Memory B cell (primary cell): ENCODE measurements at regions not wholly inside any gene's neighbourhood (a gene's known extent, or its start where the extent isn't known, plus 50 kb on each side); places are given as distances from the start of the nearest gene placed in this dataset.

Experiments
- ATAC-seq: fragments of 150-1000 bp; cut with Tn5 transposase; 2 replicates; pipeline ENCODE4 v1.10.0; 2021; ENCODE audit warnings: low read depth, mild to moderate bottlenecking, moderate library complexity
- DNase-seq, 2 donors: peaks; one replicate each; pipeline ENCODE4 v3.0.0; 2022; ENCODE audit warnings: low spot score in 2 of 2
- H3K27ac Mint-ChIP-seq: one replicate; pipeline ENCODE4 v1.8.0; 2022; ENCODE audit warnings: mild to moderate bottlenecking, moderate library complexity, mixed read lengths
- H3K27me3 Mint-ChIP-seq: one replicate; pipeline ENCODE4 v1.8.0; 2022; ENCODE audit warnings: mixed read lengths
- H3K36me3 Mint-ChIP-seq: one replicate; pipeline ENCODE4 v1.8.0; 2022; ENCODE audit warnings: mild to moderate bottlenecking, mixed read lengths
- H3K4me1 Mint-ChIP-seq: one replicate; pipeline ENCODE4 v1.8.0; 2022; ENCODE audit warnings: mixed read lengths
- H3K4me3 Mint-ChIP-seq: one replicate; pipeline ENCODE4 v1.8.0; 2022; ENCODE audit warnings: mild to moderate bottlenecking, moderate library complexity, mixed read lengths
- H3K9me3 Mint-ChIP-seq: one replicate; pipeline ENCODE4 v1.8.0; 2022; ENCODE audit warnings: mixed read lengths

- ATAC-seq (no peak), DNase-seq (no peak)
- no peaks in the 10 kb centered on the region for H3K9me3 Mint-ChIP-seq
- no peaks in the 10 kb centered on the region for H3K36me3 Mint-ChIP-seq
- no peak overlapping the region for H3K4me3 Mint-ChIP-seq
- no peaks in the 10 kb centered on the region for H3K4me1 Mint-ChIP-seq
- peaks cover 6% of the 10 kb centered on the region for H3K27me3 Mint-ChIP-seq
- no peak overlapping the region for H3K27ac Mint-ChIP-seq
Measured at GRCh38 chr17:51434434-51435170, 174.3 kb downstream of the UTP18 start.

GRCh38 chr17:51435171-51435552 lies 174.8 kb downstream of the UTP18 start:
- ATAC-seq, result no peak
- no peak for DNase-seq
- H3K27ac Mint-ChIP-seq, result no peak overlapping the region
- no peaks in the 10 kb centered on the region for H3K4me1 Mint-ChIP-seq
- H3K4me3 Mint-ChIP-seq, result no peak overlapping the region
- no peaks in the 10 kb centered on the region for H3K9me3 Mint-ChIP-seq
- no peaks in the 10 kb centered on the region for H3K36me3 Mint-ChIP-seq
- H3K27me3 Mint-ChIP-seq, result peaks cover 6% of the 10 kb centered on the region

GRCh38 chr17:51435641-51436091 lies 175.3 kb downstream of the UTP18 start:
- no peaks in the 10 kb centered on the region for H3K36me3 Mint-ChIP-seq
- no peak overlapping the region for H3K4me3 Mint-ChIP-seq
- H3K27me3 Mint-ChIP-seq, result peaks cover 6% of the 10 kb centered on the region
- no peak for DNase-seq
- H3K27ac Mint-ChIP-seq, result no peak overlapping the region
- ATAC-seq, result no peak
- H3K4me1 Mint-ChIP-seq, result no peaks in the 10 kb centered on the region
- no peaks in the 10 kb centered on the region for H3K9me3 Mint-ChIP-seq

- Mint-ChIP-seq H3K4me3 (no peak overlapping the region), H3K9me3 (no peaks in the 10 kb centered on the region), H3K27me3 (peaks cover 11% of the 10 kb centered on the region), H3K4me1 (no peaks in the 10 kb centered on the region), H3K36me3 (no peaks in the 10 kb centered on the region), H3K27ac (no peak overlapping the region)
- DNase-seq (no peak), ATAC-seq (no peak)
Measured at GRCh38 chr17:51439395-51440229, 179.3 kb downstream of the UTP18 start.

GRCh38 chr17:51441431-51441830 lies 181.1 kb downstream of the UTP18 start:
- peaks cover 13% of the 10 kb centered on the region for H3K27me3 Mint-ChIP-seq
- H3K27ac Mint-ChIP-seq, result no peak overlapping the region
- H3K9me3 Mint-ChIP-seq, result no peaks in the 10 kb centered on the region
- ATAC-seq (no peak), DNase-seq (no peak)
- H3K4me3 Mint-ChIP-seq, result no peak overlapping the region
- H3K4me1 Mint-ChIP-seq, result no peaks in the 10 kb centered on the region
- no peaks in the 10 kb centered on the region for H3K36me3 Mint-ChIP-seq

- Mint-ChIP-seq H3K27me3 (peaks cover 13% of the 10 kb centered on the region), H3K4me1 (no peaks in the 10 kb centered on the region), H3K36me3 (no peaks in the 10 kb centered on the region), H3K27ac (no peak overlapping the region), H3K9me3 (no peaks in the 10 kb centered on the region), H3K4me3 (no peak overlapping the region)
- ATAC-seq, result no peak
- DNase-seq, result no peak
Measured at GRCh38 chr17:51442088-51442865, 181.9 kb downstream of the UTP18 start.

- H3K4me3 Mint-ChIP-seq, result no peak overlapping the region
- no peak for ATAC-seq
Measured at GRCh38 chr17:51443646-51444045, 183.3 kb downstream of the UTP18 start.

GRCh38 chr17:51445946-51446345 lies 185.6 kb downstream of the UTP18 start:
- DNase-seq, result no peak
- Mint-ChIP-seq H3K4me3 (no peak overlapping the region), H3K36me3 (no peaks in the 10 kb centered on the region), H3K9me3 (peaks cover 10% of the 10 kb centered on the region), H3K27me3 (peaks cover 16% of the 10 kb centered on the region), H3K27ac (no peak overlapping the region), H3K4me1 (no peaks in the 10 kb centered on the region)
- no peak for ATAC-seq

More at GRCh38 chr17:51443646-51444045, 183.3 kb downstream of the UTP18 start:
- peaks cover 15% of the 10 kb centered on the region for H3K27me3 Mint-ChIP-seq
- no peak for DNase-seq
- H3K4me1 Mint-ChIP-seq, result no peaks in the 10 kb centered on the region
- no peak overlapping the region for H3K27ac Mint-ChIP-seq
- H3K36me3 Mint-ChIP-seq, result no peaks in the 10 kb centered on the region
- H3K9me3 Mint-ChIP-seq, result peaks cover 2% of the 10 kb centered on the region

GRCh38 chr17:51454456-51454978 lies 194.2 kb downstream of the UTP18 start:
- ATAC-seq (no peak), DNase-seq (no peak)
- Mint-ChIP-seq H3K4me3 (no peak overlapping the region), H3K27ac (no peak overlapping the region), H3K27me3 (peaks cover 1% of the 10 kb centered on the region), H3K9me3 (peaks cover 8% of the 10 kb centered on the region), H3K36me3 (no peaks in the 10 kb centered on the region), H3K4me1 (no peaks in the 10 kb centered on the region)

GRCh38 chr17:51455211-51455610 lies 194.9 kb downstream of the UTP18 start:
- Mint-ChIP-seq H3K27ac (no peak overlapping the region), H3K4me3 (no peak overlapping the region), H3K27me3 (no peaks in the 10 kb centered on the region), H3K4me1 (no peaks in the 10 kb centered on the region), H3K36me3 (no peaks in the 10 kb centered on the region), H3K9me3 (peaks cover 3% of the 10 kb centered on the region)
- no peak for DNase-seq
- no peak for ATAC-seq

GRCh38 chr17:51455931-51456330 lies 195.6 kb downstream of the UTP18 start:
- Mint-ChIP-seq H3K4me1 (no peaks in the 10 kb centered on the region), H3K36me3 (no peaks in the 10 kb centered on the region), H3K9me3 (peaks cover 3% of the 10 kb centered on the region), H3K4me3 (no peak overlapping the region), H3K27me3 (peaks cover 1% of the 10 kb centered on the region), H3K27ac (no peak overlapping the region)
- ATAC-seq, result no peak
- no peak for DNase-seq

- ATAC-seq (no peak), DNase-seq (no peak)
- Mint-ChIP-seq H3K27me3 (peaks cover 3% of the 10 kb centered on the region), H3K9me3 (peaks cover 3% of the 10 kb centered on the region), H3K36me3 (no peaks in the 10 kb centered on the region), H3K4me1 (no peaks in the 10 kb centered on the region), H3K4me3 (no peak overlapping the region), H3K27ac (no peak overlapping the region)
Measured at GRCh38 chr17:51456942-51457341, 196.6 kb downstream of the UTP18 start.

GRCh38 chr17:51461578-51462004 lies 201.2 kb downstream of the UTP18 start:
- H3K9me3 Mint-ChIP-seq, result no peaks in the 10 kb centered on the region
- H3K36me3 Mint-ChIP-seq, result no peaks in the 10 kb centered on the region
- ATAC-seq (no peak), DNase-seq (no peak)
- no peak overlapping the region for H3K27ac Mint-ChIP-seq
- no peak overlapping the region for H3K4me3 Mint-ChIP-seq
- peaks cover 3% of the 10 kb centered on the region for H3K4me1 Mint-ChIP-seq
- peaks cover 3% of the 10 kb centered on the region for H3K27me3 Mint-ChIP-seq

- ATAC-seq, result no peak
- Mint-ChIP-seq H3K27ac (no peak overlapping the region), H3K27me3 (peaks cover 3% of the 10 kb centered on the region), H3K4me3 (no peak overlapping the region), H3K9me3 (no peaks in the 10 kb centered on the region), H3K36me3 (no peaks in the 10 kb centered on the region), H3K4me1 (peaks cover 3% of the 10 kb centered on the region)
- DNase-seq, result no peak
Measured at GRCh38 chr17:51463353-51463752, 203.0 kb downstream of the UTP18 start.
